ENCODE measurements at regions not wholly inside any gene's neighbourhood (a gene's known extent, or its start where the extent isn't known, plus 50 kb on each side); places are given as distances from the start of the nearest gene placed in this dataset.

DNA sequence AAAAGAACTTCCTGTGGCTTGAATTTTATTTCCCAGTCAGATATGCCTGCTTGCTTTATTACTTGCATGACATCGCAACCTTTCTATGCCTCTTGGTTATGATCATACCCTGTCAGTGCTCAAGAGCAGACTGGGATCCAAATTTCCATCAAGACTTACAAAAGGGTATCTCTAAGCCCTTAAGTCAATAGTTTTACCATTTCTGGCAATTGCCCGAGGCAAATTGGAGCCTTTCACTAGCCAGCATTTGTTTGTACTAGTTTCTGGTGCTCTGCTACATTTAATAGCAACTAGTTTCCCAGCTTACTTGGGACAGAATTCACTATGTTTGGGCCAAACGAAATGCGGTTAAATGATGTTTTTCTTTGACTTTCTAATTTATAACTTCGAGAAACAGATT lies 73.2 kb upstream of the ITM2A start:
- no peaks in the 10 kb centered on the region for H3K79me1 ChIP-seq (ENCODE audit: low read length)
- no peak overlapping the region for H3K27ac ChIP-seq (ENCODE audit: low read depth, low read length)
- no peak overlapping the region for H2BK120ac ChIP-seq (ENCODE audit: insufficient read depth, low read length, poor library complexity)
- H3K9ac ChIP-seq (ENCODE audit: low read length) = no peak overlapping the region
- H3K36me3 ChIP-seq (ENCODE audit: control insufficient read depth in 1 of 2, insufficient read depth in 2 of 2, low read length in 2 of 2) = no peaks in the 10 kb centered on the region
- no peak overlapping the region for H3K14ac ChIP-seq (ENCODE audit: low read length)
- H3K23ac ChIP-seq (ENCODE audit: low read length) = no peak overlapping the region
- WGBS (ENCODE audit: extremely low coverage, insufficient coverage, insufficient read length) = no CpG with 5 or more reads among the region's 5 CpGs
- H4K8ac ChIP-seq (ENCODE audit: low read depth, low read length) = no peak overlapping the region
- H3K4me3 ChIP-seq (ENCODE audit: low read depth, low read length) = no peak overlapping the region
- no peak overlapping the region for H2AFZ ChIP-seq (ENCODE audit: insufficient read depth, low read length, poor library complexity)
- H2BK5ac ChIP-seq (ENCODE audit: low read depth, low read length, poor library complexity) = no peak overlapping the region
- no peaks in the 10 kb centered on the region for H3K27me3 ChIP-seq (ENCODE audit: insufficient read depth, low read length)
- H3K18ac ChIP-seq (ENCODE audit: low read length) = no peak overlapping the region
- no peak overlapping the region for H4K12ac ChIP-seq (ENCODE audit: low read depth, low read length)
- H4K91ac ChIP-seq (ENCODE audit: low read depth, low read length) = no peak overlapping the region
- H2AK5ac ChIP-seq (ENCODE audit: low read length) = no peak overlapping the region
- H2BK12ac ChIP-seq (ENCODE audit: low read length) = no peak overlapping the region
- no peak overlapping the region for H3K4ac ChIP-seq (ENCODE audit: low read depth, low read length)
- no peaks in the 10 kb centered on the region for H3K4me1 ChIP-seq (ENCODE audit: control insufficient read depth in 1 of 2, insufficient read depth in 2 of 2, low read length in 2 of 2)
- H3K79me2 ChIP-seq (ENCODE audit: control insufficient read depth, insufficient read depth, low read length, poor library complexity) = no peaks in the 10 kb centered on the region
- no peak overlapping the region for H3K4me2 ChIP-seq (ENCODE audit: low read length)
- no peaks in the 10 kb centered on the region for H3K9me3 ChIP-seq (ENCODE audit: insufficient read depth, low read depth, low read length)
- no peak for DNase-seq

Measured in trophoblast cell (in vitro differentiated cells and primary cell).